HG03066 (cell line): ENCODE measurements at regions not wholly inside any gene's neighbourhood (a gene's known extent, or its start where the extent isn't known, plus 50 kb on each side); places are given as distances from the start of the nearest gene placed in this dataset.

ENCODE experiments used
- ATAC-seq: cut with Tn5 transposase; IDR thresholded peaks from one replicate; pipeline ENCODE4 v1.9.1; 2021; ENCODE audit warnings: low read depth; ENCODE audit not compliant: unreplicated experiment

GRCh38 chr5:56470007-56470406 is 236.9 kb upstream of the ANKRD55 start:
- ATAC-seq: no peak

GRCh38 chr5:56468277-56468676 is 235.1 kb upstream of the ANKRD55 start:
- no peak for ATAC-seq

GRCh38 chr5:56467176-56467717 is 234.1 kb upstream of the ANKRD55 start:
- ATAC-seq: no peak

GRCh38 chr5:56466136-56466816 is 233.1 kb upstream of the ANKRD55 start:
- no peak for ATAC-seq

DNA sequence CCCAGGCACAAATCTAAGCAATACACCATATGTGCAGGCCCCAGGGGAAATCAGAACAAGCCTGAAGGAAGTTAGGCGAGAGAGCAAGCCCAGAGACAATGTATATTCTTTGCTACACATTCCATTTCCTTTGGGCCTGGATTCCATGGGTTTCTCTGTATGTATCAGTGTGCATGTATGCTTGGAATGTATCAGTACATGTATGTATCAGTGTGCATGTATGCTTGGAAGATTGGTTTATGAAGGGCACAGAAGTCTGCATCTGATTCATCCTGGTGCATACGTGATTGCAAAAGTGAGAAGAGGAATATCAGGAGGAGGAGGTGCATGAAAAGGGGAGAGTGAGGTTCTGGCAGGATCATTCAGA is 232.6 kb upstream of the ANKRD55 start:
- no peak for ATAC-seq

DNA sequence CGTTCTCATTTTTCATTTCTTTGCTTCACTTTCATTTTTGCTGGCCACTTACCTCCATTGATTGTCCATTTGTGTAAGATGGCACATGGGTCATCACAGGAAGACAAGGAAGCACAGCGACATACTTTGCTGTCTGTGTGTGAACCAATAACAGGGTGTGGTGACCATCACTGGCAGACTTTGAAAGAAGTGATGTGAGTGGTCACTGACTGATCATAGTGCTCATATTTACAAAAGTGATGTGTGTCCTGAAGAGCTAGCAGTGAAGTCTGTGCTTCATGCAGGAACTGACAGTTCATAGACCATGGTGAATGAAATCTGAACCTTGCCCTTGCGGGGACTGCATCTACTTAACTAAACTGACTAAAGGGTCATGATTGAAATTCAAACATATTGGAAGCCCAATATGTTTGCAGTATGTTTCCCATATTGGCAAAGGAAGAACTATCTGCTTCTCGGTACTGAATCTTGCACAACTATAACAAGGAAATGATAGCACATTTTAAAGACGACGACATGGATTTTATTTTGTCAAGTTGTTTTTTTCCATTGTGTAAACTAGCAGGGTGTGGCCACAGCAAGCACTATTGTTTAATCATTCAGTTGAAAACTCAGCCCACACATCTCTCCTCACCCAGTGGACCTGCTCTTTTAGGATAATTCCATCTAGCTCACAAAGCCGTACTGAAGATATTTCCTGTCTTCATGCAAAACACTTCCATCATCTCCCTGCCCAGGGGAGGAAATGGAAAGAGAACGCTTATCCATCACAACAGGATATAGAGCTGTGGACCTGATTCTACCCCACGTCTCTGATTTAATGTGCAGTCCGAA is 232.0 kb upstream of the ANKRD55 start:
- ATAC-seq: no peak

GRCh38 chr5:56463944-56464571 is 230.9 kb upstream of the ANKRD55 start:
- ATAC-seq: no peak

GRCh38 chr5:56461584-56461983 is 228.5 kb upstream of the ANKRD55 start:
- ATAC-seq: no peak

GRCh38 chr5:56460681-56461191 is 227.6 kb upstream of the ANKRD55 start:
- no peak for ATAC-seq

DNA sequence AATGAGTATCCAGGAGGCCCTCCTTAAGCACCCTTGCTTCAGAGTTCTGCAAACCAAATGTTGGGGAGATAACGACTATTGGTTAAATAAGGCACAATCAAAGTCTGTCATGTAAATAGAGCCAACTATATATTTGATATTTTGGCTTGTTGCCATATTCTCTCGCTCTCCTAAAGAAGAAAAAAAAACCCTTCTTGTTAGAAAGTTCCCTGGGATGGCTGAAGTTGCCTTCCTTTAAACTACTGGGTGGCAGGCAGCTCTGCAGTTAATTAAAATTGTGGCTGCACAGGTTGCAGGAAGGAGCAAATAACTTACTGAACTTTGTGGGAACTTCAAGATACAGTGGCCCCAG is 227.0 kb upstream of the ANKRD55 start:
- ATAC-seq: no peak

- no peak for ATAC-seq
These were observed 226.5 kb upstream of the ANKRD55 start for GRCh38 chr5:56459394-56460194.

DNA sequence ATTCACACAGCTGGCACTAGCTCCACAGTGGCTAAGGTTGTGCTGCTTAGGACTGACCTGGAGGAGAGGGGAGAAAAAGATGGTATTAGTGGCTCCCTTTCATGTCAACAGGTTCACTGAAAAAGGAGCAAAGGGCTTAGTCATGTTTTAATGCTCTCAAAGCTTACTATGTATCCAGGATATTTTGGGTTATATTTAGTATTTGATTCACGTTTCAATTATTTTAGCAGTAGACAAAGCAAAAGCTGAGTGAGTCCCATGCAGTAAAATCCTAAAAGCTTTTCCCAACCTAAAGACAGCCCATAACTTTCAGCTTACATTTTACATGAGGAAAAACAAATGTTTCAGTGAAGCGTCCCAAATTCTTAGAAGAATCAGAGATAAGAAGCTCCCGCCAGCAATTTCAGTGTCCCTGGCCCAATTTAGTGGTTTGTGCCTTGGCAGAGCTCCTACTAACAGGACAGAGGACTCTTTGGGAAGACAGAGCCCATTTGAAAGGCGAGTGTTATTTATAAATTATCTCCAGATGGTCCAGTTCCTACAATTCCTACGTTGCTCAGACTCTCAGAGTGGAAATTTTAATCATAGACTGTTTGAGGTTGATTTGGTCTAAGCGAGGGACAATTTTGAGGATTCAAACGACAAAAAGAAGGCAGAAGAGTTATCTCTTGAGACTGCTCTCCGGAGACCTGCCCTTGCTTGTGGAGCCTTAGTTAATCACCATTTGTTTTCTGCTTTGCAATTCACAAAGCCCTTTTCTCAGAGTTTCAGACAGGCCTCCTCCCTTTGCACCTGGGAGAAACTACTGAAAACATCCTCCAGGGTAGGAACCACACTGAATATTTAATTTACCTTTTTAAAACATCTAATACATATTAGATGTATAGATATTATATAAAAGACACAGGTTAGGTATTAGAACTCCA is 225.0 kb upstream of the ANKRD55 start:
- ATAC-seq: no peak

- no peak for ATAC-seq
These were observed 222.9 kb upstream of the ANKRD55 start for GRCh38 chr5:56456002-56456401.

GRCh38 chr5:56455417-56455816 is 222.3 kb upstream of the ANKRD55 start:
- no peak for ATAC-seq

GRCh38 chr5:56454219-56454862 is 221.2 kb upstream of the ANKRD55 start:
- ATAC-seq: no peak

GRCh38 chr5:56451742-56452141 is 218.6 kb upstream of the ANKRD55 start:
- no peak for ATAC-seq

DNA sequence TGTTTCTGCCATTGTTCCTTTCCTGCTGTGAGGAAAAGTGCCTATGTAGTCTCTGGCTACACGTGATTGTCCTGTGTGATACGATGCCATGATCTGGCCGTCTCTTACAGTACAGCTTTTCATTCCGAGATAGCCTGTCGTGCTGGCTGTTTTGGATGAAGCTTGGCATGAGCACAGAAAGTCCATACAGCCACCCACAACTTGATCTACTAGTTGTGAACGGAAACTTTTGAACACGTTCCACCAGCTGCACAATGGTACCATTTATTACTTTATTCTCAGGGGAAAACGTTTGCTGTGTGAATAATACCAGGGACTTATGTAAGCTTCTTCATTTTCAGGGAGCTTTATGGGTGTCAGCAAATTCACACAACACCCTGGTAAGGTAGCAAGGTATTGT is 217.6 kb upstream of the ANKRD55 start:
- ATAC-seq: no peak

GRCh38 chr5:56449071-56449640 is 216.0 kb upstream of the ANKRD55 start:
- no peak for ATAC-seq

DNA sequence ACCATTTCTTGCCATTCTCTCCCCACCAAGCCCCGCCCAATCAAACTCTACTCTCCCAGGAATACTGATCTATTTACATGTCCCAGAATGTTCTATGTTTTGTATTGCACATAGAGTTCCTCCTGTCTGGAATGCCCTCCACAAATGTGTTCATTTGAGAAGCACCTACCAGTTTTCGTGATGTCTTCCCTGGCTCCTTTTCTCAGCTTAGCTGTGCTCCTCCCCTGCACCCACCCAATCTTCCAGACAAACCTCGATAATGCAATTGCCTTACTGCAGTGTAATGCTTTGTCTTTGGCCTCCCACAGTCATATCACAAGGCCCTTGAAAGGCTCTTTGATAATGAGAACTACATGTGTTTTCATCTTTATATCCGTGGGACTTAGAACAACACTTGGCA is 214.5 kb upstream of the ANKRD55 start:
- ATAC-seq: no peak
